GM23338 (cell line): ENCODE measurements at regions not wholly inside any gene's neighbourhood (a gene's known extent, or its start where the extent isn't known, plus 50 kb on each side); places are given as distances from the start of the nearest gene placed in this dataset.

Experiments used
- CTCF ChIP-seq, 2 experiments: fragments of 200-600 bp in 1 of 2; sonication (generic) in 1 of 2; conservative IDR thresholded peaks; 2 replicates each; pipeline versions ENCODE4 v1.5.1 to v1.6.1; 2016 to 2017; ENCODE audit warnings: antibody characterized with exemption in 2 of 2, low read depth in 2 of 2, mild to moderate bottlenecking in 2 of 2, moderate library complexity in 1 of 2
- JUNB ChIP-seq: IDR thresholded peaks from one replicate; pipeline ENCODE4 v1.6.1; 2016; ENCODE audit warnings: antibody characterized with exemption; ENCODE audit not compliant: unreplicated experiment
- POLR2AphosphoS5 ChIP-seq: IDR thresholded peaks from 2 replicates; pipeline ENCODE4 v1.6.1; 2016; ENCODE audit warnings: antibody characterized with exemption, low read depth
- REST ChIP-seq: IDR thresholded peaks from one replicate; pipeline ENCODE4 v1.6.1; 2018; ENCODE audit warnings: antibody characterized with exemption; ENCODE audit not compliant: unreplicated experiment

- no peak for TF ChIP-seq REST
- no peak for TF ChIP-seq POLR2AphosphoS5
- no peak for TF ChIP-seq CTCF (conservative IDR thresholded peaks at IDR 0.05; ENCODE audit: low read depth in 2 of 2)
- no peak for TF ChIP-seq JUNB
Observed at GRCh38 chr2:111537078-111537655, 346.8 kb downstream of the ANAPC1 start.
